Fibroblast of pulmonary artery (primary cell): ENCODE measurements at regions not wholly inside any gene's neighbourhood (a gene's known extent, or its start where the extent isn't known, plus 50 kb on each side); places are given as distances from the start of the nearest gene placed in this dataset.
"Not testable (repeated sequence)": the region's sequence is repeated elsewhere in the genome, so short reads cannot be mapped to it uniquely, and the experiment has no call there.

Experiments
- DNase-seq: peaks from one replicate; pipeline ENCODE4 v3.0.0-alpha.2; 2010; ENCODE audit warnings: low read depth
- H3K4me3 ChIP-seq: replicated peaks from 2 replicates; pipeline ENCODE4 v1.5.1; 2011; ENCODE audit warnings: low read depth, mild to moderate bottlenecking, control low read depth, low read length, moderate library complexity
- CTCF ChIP-seq: IDR thresholded peaks from 2 replicates; pipeline ENCODE4 v1.5.1; 2011; ENCODE audit warnings: mild to moderate bottlenecking, control low read depth, low read length, inconsistent platforms; ENCODE audit errors: missing control alignments

GRCh38 chr6:137975188-137975940 is 108.3 kb downstream of the TNFAIP3 start:
- TF ChIP-seq CTCF = peak; percentile 27
- H3K4me3 ChIP-seq = no peak overlapping the region
- DNase-seq = peak; percentile 62

GRCh38 chr6:137976430-137976829 is 109.4 kb downstream of the TNFAIP3 start:
- no peak overlapping the region for H3K4me3 ChIP-seq
- TF ChIP-seq CTCF = no peak
- no peak for DNase-seq

DNA sequence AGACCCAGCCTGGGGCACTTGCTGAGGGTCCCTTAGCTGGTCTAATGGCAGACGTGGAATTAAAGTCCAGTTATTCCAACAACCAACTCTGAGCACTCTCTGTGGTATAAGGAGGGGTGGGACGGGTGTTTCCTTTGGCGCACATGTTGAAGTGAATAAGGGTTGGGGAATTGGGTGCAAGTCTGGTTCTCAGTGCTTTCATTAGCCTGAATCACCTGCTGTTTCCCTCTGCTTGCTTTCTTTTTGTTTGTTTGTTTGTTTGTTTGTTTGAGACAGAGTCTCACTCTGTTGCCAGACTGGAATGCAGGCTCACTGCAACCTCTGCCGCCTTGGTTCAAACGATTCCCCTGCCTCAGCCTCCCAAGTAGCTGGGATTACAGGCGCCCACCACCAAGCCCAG is 110.1 kb downstream of the TNFAIP3 start:
- no peak for DNase-seq
- no peak overlapping the region for H3K4me3 ChIP-seq
- TF ChIP-seq CTCF = no peak

- no peak for DNase-seq
- no peak for TF ChIP-seq CTCF
- no peak overlapping the region for H3K4me3 ChIP-seq
Measured at GRCh38 chr6:137977814-137978213, 110.8 kb downstream of the TNFAIP3 start.

DNA sequence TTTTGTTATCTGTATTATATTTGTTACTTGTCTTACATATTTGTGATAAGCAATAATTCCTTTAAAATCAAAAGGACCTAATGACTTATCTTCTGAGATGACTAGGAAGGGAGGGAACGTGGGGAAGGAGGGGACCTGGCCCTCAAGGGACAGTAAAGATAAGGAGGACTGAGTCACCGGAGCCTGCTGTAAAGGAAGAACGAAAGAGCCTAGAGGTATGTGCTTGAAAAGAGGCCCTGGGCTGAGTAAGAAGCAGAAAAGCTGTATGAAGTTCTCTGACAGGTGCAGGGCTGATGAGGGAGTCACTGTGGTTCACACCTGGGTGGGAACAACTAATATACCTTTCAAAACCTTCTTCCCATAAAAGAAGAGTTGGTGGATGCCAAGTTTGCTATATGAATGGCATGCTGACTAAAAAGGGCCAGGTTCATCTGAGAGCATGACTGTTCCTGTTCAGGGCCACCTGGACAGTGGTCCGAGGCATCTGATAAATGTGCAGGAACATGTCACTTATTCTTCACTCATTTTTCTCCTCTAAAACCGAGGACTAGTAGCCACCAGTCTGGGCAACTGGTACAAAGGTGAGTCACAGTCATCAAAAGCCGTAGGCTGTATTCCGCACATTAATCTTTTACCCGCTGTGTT is 111.3 kb downstream of the TNFAIP3 start:
- TF ChIP-seq CTCF = no peak
- DNase-seq = no peak
- no peak overlapping the region for H3K4me3 ChIP-seq

DNA sequence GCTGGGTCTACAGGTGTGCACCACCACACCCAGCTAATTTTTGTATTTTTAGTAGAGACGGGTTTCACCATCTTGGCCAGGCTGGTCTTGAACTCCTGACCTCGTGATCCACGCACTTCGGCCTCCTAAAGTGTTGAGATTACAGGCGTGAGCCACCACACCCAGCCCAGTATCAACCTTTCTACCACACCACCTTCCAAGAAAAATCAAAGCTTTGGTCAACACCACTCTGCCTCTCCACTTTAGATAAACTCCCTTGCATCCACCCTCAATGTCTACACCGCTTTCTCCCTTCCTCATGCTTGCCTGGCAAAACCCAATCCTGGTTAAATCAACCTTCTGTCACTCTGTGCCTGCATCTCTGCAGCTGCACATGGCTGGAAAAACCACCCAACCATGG is 112.2 kb downstream of the TNFAIP3 start:
- not testable (repeated sequence) for DNase-seq, H3K4me3 ChIP-seq

GRCh38 chr6:137980777-137981176 is 113.7 kb downstream of the TNFAIP3 start:
- H3K4me3 ChIP-seq = no peak overlapping the region
- DNase-seq = no peak
- no peak for TF ChIP-seq CTCF
